Left hindlimb (tissue), 1 donor: ENCODE measurements at regions not wholly inside any gene's neighbourhood (a gene's known extent, or its start where the extent isn't known, plus 50 kb on each side); places are given as distances from the start of the nearest gene placed in this dataset.
"Not testable (repeated sequence)": the region's sequence is repeated elsewhere in the genome, so short reads cannot be mapped to it uniquely, and the experiment has no call there.

Source experiments
- DNase-seq: peaks from one replicate; pipeline ENCODE4 v3.0.0-alpha.2; 2018

GRCh38 chr1:182003953-182004586, 57.4 kb downstream of the ZNF648 start:
- peak; percentile 30 for DNase-seq

DNA sequence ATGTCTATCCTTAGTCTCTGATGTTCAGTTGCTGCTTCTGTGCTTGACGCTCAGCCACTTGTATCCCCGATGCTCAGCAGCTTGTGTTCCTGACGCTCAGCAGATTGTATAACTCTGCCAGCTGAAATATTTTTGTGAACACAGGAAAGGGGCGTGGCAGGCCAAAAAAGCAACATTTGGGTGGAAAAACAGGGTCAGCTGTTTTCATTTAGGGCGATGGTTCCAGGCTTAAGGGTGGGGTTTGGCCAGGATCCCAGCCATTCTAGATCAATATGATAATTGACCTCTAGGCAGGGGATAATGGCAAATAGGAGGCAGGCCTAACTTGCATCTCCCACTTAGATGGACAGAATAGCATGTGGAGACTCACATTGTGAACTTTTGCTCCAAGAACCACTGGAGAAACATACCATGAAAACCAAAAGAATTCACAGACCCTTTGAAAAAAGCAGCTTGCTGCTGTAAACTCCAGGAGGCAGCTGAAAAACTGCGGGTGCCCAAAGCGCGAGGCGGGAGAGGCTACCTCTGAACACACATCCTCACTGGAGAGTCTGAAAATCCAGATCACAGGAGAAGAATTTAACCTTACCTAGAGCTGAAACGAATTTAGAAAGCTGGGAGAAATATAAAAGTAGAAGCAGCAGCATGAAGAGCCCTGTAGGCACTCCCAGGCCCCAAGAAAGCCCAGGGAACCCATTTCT, 58.3 kb downstream of the ZNF648 start:
- DNase-seq, result peak; percentile 41

DNA sequence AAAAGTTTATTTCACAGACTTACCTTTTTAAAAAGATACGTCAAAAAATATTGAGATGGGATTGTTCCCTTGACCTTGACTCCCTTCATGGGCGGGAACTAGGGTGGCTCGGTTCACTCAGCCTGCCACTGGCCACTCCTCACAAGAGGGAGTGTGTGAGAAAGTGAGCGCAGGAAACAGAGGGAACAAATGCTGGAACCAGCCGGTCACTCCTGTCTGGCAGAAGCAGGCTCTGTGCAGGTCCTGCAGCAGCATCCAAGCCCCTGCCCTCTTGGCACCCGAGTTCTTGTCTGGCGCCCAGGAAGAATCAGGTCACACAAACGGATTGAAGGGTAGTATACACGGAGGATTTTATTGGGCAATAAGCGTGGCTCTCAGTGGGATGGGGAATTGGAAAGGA, 58.9 kb downstream of the ZNF648 start:
- DNase-seq, result no peak

DNA sequence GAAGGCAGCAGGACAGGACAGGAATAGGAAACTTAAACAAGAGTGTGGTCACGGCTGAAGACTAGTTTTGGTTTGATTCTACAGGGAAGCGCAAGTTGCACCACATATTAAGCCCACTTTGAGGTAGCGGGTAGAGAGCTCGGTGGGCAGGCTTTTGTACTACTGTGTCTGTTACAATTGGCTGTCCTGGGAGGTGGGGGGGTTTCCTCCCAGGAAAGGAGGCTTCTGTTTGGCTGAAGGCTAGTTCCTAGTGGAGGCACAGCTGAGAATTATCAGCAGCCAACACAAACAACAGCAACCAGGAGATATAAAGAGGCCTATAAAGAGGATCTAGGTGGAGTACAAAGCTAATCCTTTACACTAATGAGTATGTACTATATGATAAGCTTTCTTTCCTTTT, 62.7 kb downstream of the ZNF648 start:
- DNase-seq, result no peak

DNA sequence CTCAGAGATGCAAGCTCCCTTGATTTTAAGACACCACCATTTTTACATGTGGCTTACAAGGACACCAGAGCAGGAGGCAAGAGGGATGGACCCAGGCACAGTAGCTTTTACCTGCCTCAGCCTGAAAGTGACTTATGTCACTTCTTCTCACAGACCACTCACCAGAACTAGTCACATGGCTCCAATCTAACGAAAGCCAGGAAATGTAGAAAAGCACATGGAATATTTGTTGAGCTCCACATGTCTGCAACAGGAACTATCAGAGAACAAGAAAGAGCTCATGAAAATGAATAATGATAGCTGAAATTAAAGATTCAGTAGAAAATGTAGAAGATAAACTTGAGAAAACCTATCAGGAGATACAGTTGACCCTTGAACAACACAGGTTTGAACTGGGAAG, 69.4 kb downstream of the ZNF648 start:
- DNase-seq, result no peak

GRCh38 chr1:181990728-181991127, 70.8 kb downstream of the ZNF648 start:
- DNase-seq, result no peak

- no peak for DNase-seq
These were observed 72.1 kb downstream of the ZNF648 start for GRCh38 chr1:181989261-181989920.

GRCh38 chr1:181987996-181988395, 73.5 kb downstream of the ZNF648 start:
- DNase-seq, result no peak

DNA sequence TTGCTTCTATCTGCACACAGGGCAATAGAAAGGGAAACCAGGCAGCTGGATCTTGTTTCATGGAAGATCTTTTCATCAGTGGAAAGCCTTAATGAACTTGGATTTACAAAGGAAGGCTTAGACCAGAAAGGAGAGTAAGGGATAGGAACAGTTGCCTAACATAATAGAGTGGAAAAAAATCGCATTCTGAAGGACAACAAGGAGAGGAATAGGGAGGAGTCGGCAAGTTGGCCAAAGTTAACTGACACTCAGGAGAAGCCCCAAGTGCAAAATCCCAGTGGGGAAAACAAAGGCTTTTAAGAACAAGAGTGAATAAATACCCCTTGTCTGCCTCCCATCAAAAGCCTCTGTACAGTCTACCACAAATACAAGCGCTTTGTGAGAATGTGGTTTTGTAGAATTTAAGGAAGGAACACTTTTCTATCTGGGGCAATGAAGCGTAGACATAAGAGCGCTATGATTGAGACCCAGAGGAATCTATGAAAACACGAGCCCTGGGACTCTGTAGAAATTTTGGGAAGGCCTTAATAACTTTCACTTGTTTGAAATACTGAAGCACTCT, 74.1 kb downstream of the ZNF648 start:
- DNase-seq, result no peak

- no peak for DNase-seq
These were observed 74.6 kb downstream of the ZNF648 start for GRCh38 chr1:181986907-181987305.

DNA sequence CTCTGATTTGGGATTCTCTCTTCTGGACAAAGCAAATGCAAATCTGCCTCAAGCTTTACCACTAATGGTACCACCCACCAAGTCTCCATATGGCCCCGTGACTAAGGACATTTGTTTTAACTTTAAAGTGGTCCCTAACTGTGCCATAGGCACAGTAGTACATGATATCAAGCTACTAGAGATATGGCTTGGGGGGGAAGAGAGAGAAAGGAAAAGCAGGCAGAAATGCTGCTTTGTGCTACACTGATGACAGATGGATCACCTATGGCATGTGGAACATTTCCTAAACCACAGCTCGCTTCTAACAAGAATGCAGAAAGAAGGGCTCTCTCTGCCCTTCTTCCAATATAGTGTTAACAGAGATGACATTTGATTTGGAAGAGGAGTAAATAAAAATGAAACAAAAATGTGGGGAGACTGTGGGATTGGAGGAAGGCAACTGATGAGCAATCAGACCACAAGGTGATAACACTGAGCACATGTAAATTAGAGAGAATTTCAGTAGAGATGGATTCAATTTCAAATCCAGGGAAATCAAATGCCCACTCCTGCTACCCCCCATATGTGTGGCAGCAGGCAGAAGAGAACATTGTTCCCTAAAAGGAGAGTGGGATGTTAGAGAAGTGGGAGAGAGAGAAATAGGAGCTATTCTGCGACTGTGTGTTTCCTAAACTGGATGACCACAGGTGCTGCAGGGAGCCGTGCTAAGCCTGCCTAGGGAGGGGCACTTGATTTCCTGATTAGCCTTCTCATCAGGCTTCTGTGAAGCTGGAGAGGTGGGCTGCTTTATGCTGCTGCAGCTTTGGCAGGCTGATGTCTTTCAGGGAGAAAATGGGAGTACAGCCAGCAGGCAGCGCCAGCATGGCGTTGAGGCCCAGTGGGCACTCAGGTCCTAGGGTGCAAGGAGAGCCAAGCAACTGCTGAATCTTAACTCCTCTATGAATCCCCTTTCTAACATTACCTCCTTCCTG, 75.3 kb downstream of the ZNF648 start:
- DNase-seq, result no peak

GRCh38 chr1:181985281-181985680, 76.2 kb downstream of the ZNF648 start:
- no peak for DNase-seq

- no peak for DNase-seq
These were observed 77.5 kb downstream of the ZNF648 start for GRCh38 chr1:181984006-181984405.

DNA sequence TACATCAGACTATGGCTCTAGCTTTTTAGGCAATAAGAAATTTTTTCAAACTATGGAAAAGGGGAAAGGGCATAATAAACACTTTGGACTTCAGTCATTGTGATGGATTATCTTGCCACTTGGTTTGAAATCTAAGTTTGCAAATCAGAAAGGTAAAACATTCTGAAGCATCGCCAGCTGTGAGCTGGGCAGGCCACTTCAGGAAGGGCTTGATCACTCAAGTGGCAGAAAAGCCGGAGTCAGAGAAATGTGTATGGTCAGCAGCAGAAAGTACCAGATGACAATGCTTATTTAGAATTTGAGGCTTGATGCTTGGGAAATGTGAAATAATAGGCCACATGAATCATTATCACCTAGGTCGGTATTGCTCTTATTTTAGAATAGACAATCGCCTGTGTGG, 79.7 kb downstream of the ZNF648 start:
- no peak for DNase-seq

DNA sequence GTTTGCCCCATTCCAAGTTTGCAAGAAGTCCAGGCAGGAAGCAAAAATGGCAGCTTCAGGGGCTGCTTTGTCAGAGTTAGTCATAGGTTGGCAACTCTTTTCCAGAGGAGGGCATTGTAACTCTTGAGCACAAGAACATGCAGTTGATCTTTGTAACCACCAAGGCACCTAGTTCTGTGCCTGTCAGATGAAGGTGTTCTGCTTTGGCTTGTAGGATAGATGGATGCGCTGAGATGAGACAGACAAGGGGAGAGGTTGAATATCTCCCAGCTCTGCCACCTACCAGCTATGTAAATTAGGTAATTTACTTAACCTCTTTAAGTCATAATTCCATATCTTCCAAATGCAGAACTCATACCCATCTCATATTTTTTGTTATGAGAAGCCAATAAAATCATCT, 89.3 kb downstream of the ZNF648 start:
- DNase-seq, result no peak

DNA sequence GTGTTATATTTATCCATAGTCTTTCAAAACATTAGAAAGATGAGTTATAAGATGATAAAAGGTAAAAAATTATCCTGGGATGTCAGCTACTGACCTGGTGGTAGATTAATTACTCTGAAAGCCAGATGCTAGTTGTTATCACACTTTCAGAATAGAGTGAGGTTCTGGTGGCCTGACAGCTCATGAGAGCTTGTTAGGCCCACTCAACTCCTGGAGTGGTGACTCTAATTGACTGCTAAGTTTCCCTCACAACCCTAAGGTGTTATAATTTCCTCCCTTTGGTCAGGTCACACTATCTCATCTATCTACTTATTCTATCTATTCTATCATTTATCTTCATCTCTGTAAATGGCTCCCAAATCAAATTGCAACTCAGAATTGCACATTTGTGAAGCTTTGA, 90.1 kb downstream of the ZNF648 start:
- no peak for DNase-seq

GRCh38 chr1:181969902-181970301, 91.6 kb downstream of the ZNF648 start:
- DNase-seq, result no peak

DNA sequence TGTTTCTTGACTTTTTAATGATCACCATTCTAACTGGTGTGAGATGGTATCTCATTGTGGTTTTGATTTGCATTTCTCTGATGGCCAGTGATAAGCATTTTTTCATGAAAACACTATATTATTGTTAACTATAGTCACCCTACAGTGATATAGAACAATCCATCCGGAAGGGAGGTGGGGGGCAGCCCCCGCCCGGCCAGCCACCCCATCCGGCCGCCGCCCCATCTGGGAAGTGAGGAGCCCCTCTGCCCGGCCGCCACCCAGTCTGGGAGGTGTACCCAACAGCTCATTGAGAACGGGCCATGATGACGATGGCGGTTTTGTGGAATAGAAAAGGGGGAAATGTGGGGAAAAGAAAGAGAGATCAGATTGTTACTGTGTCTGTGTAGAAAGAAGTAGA, 106.8 kb downstream of the ZNF648 start:
- DNase-seq, result not testable (repeated sequence)

DNA sequence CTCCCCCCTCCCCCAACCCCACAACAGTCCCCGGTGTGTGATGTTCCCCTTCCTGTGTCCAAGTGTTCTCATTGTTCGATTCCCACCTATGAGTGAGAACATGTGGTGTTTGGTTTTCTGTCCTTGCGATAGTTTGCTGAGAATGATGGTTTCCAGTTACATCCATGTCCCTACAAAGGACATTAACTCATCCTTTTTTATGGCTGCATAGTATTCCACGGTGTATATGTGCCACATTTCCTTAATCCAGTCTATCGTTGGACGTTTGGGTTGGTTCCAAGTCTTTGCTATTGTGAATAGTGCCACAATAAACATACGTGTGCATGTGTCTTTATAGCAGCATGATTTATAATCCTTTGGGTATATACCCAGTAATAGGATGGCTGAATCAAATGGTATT, 107.3 kb downstream of the ZNF648 start:
- not testable (repeated sequence) for DNase-seq

GRCh38 chr1:181953596-181953995, 107.9 kb downstream of the ZNF648 start:
- DNase-seq, result no peak

DNA sequence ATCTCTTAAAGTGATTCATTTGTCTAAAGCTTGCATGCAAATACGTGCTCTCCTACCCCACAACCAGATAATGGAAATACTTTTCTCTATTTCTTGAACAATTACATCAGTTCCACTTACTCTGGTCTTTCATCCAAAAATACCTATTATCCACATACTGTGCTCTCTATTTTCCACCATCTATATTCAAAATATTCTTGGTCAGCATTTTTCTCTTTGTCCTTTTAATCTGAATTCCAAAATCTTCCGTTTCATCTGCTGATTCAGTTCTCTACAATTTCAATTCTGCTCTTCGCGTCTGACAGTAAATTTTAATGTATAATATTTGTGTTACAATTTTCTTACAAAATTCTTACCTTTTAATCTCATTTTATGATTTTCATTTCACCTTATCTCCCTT, 110.3 kb downstream of the ZNF648 start:
- no peak for DNase-seq

- no peak for DNase-seq
These were observed 112.0 kb downstream of the ZNF648 start for GRCh38 chr1:181949500-181949899.

DNA sequence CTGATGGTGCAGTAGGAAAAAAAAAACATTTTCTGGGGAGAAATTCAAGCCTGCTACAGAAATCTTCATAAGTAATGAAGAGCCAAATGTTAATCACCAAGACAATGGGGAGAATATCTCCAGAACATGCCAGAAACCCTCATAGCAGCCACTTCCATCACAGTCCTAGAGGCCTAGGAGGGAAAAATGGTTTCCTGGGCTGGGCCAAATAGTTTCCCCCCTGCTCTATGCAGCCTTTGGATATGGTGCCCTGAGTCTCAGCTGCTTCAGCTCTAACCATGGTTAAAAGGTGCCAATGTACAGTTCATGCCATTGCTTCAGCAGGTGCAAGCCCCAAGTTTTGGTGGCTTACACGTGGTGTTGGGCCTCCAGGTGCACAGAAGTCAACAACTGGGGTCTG, 113.1 kb downstream of the ZNF648 start:
- DNase-seq, result no peak
